Nucleus accumbens (tissue), 56 donors: ENCODE measurements at regions not wholly inside any gene's neighbourhood (a gene's known extent, or its start where the extent isn't known, plus 50 kb on each side); places are given as distances from the start of the nearest gene placed in this dataset.
"Not testable (repeated sequence)": the region's sequence is repeated elsewhere in the genome, so short reads cannot be mapped to it uniquely, and the experiment has no call there.

Experiments used
- DNase-seq, 56 donors: peaks; one replicate each; lab custom pipeline; 2025; lab: John Stamatoyannopoulos, UW

DNA sequence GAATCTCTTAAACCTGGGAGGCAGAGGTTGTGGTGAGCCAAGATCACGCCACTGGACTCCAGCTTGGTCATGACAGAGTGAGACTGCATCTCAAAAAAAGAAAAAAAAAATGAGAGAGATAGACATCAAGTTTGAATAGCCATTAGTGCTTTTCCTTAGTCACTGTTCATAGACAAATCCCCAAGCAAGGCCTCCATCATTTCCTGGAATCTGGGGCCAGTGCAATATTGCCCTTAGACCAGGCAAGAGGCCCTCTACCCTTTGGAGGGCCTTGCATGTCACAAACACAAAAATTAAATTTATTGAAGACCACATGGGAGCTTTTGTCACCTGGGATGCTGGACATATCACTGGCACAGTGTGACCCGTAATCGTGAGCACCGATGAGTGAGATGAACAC is 141.5 kb downstream of the B3GNT2 start:
- no peak for DNase-seq

DNA sequence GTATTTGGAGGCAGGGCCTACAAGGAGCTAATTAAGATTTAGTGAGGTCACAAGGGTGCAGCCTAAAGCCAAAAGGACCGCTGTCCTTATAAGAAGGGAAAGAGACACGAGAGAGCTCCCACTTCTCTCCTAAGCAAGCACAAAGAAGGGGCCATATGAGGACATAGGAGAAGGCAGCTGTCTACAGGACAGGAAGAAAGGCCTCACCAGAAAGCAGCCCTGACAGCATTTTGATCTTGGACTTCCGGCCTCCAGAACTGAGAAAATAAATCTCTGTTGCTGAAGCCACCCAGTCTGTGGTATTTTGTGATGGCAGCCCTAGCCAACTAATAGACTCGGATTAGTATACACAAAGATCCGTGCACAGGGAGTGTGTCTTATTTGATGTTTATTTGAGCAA is 139.7 kb downstream of the B3GNT2 start:
- no peak for DNase-seq

DNA sequence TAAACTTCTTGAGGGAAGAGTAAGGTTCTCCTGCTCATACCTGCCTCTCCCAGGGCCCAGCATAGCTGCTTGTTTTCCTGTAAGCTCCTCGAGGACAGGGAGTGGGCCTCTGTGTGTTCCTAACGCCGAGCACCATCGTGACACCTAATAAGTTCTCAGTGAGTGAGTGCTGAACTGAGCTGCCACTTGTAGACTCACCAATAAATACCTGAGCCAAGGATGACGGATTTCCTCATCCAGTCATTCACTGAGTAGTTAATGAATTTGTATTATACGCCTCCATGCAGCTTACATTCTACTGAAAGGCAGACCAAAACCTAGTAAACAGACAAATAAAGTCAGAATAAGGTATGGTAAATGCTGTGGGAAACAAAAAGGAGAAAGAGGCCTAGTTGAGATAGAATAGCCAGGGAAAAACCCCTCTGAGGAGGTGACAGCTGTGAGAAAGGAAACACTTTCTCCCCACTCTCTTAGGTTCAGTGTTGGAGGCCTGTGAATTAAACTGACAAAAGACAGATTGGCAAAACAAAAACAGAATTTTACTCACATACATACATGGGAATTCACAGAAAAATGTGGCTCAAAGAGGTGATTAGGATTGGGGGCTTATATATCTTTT is 138.6 kb downstream of the B3GNT2 start:
- DNase-seq: no peak

DNA sequence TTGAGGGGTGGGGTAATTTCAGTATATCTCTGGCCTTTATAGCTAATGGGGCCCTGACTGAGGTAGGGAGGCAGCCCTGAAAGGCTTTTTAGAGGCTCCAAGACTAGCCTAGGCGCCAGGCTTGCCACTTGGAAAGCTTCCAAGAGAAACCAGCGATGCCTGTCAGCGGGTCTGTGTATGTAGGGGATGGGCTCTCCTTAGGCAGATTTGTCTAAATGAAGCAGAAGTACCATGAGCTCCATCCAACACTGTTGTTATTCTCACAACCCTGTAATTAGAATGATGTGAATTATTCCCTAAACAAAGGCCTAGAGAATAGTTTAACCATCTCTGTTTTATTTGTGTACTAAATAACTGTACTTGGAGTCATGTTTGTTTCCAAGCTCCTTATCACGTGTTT is 138.1 kb downstream of the B3GNT2 start:
- DNase-seq: no peak

DNA sequence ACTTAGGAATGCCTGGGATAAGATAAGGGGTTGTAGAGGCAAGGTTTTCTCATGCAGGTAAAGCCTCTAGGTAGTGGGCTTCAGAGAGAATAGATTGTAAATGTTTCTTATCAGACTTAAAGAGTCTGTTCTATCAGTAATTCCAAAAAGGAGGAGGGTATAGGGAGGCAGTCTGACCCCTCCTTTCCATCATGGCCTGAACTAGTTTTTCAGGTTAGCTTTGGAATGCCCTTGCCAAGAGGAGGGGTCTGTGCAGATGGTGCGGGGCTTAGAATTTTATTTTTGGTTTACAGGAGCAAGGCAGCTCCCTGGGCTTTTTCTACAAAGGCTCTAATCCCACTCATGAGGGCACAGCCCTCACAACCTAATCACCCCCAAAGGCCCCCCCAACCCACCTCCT is 135.0 kb downstream of the B3GNT2 start:
- DNase-seq: no peak

DNA sequence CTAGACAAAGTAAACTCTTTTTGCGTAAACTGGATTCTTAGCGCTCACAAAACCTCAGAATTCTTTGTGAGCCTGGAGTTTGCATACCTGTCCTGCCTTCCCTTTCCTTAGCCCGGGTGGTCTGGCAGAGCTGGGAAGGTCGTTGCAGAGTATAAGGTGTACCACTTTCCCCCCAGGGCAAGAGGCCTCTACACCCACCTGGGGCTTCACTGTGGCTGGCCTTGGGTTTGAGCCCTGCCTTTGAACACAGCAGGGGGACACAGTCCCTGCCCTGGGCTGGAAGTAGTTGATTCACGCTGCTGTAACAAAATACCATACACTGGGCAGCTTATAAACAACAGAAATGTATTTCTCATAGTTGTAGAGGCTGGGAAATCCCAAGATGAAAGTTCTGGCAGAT is 133.9 kb downstream of the B3GNT2 start:
- DNase-seq: no peak

DNA sequence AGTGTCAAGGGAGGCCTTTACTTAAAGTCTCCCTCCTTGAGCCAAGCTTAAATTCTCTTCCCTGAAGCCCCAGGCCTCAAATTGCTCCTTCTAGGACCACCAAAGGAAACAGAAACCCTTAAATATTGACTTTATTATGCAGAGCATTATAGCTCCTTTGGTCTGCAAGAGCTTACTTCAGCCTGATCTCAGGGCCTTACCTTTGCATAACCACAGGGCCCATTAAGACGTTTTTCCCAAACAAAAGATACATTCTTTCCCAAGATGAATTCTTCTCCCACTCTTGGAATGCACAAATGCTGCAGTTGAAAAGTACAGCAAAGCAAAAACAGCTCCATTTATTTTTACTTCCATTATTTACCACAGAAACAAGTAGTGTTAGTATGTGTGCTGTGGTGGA is 130.8 kb downstream of the B3GNT2 start:
- DNase-seq: no peak

DNA sequence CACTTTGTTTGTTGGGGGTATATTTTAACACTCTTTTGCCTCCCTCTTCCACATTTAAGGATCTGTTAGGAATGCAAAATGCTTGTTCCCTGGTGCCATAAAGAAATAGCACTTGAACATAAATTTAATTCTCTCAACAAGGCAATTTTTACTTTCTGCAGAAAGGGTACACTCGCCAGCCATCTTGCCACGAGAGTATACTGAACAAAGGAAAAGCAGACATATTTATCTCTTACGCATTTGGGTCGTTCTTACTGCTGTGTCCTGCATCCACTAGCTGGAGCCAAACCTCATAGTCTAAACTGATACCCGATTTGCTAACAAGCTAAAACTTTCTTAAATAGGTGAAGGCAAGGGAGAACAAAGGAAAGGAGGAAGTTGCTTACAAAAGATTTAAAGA is 129.5 kb downstream of the B3GNT2 start:
- no peak for DNase-seq

DNA sequence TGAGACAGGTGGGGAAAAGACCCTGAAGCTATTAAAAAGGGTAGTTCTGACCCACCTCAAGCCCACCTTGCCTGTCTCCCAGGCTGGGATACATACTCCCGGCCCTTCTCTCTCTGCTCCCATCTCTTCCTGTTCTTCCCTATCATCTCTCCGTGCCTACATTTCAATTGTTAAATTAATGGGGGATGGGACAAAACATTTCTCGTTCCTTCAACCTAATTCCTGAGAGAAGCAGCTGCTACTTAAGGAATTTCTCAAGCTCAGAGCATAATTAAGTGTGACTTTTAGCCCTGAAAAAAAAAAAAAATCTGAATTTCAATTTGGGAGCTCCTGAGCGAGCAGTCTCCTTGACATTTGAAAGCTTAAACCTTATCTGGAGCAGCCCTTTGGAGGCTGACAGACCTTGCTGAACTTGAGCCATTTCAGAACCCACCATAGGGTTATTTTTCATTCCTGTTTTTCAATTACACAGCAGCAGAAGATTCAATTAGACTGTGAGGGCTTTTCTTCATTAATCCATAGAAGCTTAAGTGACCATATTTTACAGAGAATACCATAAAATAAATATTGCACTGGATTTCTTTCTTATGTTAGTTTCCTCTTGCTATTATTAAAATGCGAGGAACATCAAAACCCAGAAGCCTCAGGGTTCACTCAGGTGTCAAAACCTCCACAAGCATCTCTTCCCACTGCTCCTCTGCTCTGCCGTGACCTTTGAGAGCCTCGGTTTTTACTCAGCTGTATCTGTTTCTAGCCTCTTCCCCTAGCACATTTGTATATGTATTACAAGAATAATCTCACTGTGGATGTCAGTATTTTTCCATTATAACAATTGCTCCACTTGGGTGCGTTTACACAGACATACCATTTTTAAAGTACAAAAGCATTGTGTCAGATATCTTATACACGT is 125.7 kb downstream of the B3GNT2 start:
- DNase-seq: no peak

DNA sequence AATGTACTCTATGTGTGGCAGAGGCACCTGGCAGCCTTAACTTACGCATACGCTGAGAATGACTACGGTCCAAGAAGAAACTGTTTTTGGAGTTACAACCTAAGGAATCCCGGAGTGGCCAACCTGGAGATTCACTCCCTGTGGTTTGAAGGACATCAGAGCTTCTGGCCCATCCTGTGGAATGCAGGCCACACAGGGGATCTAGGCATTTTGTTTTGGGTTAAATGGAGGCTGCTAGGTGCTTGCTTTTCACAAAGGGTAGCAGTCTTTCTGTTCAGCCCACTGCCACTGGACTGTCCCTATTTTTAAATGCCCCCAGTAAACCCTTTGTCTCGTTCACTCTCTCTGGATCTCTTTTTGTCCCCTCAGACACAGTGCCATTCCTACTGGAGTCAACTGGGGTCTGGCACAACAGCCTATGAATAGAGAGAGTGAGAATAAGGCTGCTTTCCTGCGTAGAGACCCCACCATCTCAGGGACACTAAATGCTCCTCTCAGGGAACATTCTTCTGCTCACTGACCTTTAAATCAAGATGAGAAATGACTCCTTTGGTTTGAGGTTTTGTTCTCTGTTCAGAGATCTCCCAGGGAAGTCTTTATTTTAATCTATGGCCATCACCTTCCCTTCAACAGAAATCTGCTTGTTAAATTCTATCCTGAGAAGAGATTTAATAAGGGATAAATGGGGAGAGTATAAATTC is 124.9 kb downstream of the B3GNT2 start:
- DNase-seq: no peak

DNA sequence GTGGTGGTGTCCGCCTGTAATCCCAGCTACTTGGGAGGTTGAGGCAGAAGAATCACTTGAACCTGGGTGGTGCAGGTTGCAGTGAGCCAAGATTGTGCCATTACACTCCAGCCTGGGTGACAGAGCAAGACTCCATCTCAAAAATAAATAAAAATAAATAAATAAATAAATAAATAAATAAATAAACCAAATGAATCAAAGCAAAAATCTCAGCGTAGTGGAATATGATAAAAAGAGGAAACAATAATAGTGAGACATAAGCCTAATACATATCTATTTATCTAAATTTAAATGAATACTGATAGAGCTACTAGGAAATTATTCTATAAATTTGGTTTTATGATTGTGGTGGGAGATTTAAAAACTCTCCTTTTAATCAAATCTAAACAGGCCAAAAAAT is 124.2 kb downstream of the B3GNT2 start:
- DNase-seq: not testable (repeated sequence)

DNA sequence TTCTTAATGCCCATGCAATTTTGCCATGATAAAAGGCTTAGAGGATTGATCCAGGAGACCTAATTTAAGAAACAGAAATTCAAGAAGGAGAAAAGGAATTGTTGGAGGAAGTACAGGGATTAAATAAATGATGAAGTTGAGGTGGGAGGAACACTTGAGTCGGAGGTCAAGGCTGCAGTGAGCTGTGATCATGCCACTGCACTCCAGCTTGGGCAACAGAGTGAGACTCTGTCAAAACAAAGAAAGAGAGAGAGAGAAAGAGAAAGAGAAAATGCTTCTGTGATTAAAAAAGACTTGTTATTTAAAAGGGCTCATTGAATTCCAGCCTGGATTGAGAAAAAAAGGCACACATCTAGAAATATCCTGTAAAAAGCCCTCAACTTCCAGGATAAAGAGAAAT is 123.2 kb downstream of the B3GNT2 start:
- DNase-seq: no peak

DNA sequence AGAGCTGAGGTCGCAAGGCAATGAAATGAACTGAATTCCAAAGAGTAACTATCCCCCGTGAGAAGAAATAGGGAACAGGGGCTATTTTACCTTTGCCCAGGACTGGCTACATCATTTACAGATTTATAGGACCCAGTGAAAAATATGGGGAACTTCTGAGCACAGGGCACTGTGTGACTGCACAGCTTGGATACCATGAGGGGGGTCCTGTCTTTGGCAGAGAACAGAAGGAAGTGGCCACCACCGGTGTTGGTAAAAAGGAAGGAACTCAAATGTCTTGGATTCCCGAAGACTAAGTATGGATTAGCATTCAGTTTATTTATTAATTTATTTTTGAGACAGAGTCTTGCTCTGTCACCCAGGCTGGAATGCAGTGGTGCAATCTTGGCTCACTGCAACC is 119.6 kb downstream of the B3GNT2 start:
- no peak for DNase-seq

DNA sequence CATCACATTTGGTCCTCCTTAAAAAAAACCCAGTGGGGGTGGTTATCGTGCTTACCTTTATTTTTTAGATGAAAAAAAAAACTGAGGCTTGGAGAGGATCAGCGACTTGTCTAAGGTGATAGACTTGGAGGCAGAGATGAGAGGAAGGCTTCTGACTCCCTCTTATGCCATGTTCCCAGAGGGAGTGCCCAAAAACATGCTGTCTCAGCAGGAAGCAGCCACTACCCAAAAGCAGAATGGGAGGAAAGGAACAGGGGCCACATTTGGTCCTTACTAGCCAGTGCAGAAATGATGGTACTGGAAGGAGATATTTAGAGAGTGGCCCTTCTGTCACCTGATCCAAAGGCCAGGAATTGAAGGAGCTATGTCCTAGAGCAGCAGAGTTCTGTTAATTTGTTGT is 118.4 kb downstream of the B3GNT2 start:
- DNase-seq: no peak

DNA sequence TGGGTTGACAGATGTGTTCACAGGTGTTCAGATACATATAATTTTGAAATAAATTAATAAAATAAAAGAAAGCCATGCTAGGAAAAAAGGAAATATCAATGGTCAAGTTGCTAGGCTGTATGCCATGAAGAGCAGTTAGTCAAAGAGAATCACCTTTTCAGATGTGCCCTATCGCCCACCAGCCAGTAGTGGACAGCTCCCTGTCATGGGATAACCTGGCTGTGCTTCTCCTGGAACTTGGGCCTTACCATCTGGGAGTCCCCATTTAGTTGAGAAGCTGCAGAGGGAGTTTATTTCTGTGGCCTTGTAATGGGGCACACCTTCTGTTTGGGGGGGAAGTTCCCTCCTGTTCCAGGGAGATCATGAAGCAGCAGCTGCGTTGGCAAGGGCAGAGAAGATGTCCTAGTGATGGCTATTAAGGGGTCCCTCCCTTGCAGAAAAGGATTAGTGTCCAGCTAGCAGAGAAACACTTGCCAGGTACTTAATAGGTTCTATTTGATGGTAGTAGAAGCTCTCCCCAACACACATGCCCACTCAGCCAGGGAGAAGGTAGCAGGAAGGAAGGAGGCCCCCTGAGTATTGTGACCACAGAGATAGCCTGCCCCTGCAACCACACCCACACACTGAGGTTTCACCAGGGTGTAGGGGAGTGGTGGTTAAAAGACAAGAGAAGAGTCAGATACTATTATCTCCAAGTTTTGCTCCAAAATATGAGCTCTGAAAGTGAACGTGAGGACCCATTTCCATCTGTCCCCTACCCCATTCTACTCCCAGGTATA is 117.7 kb downstream of the B3GNT2 start:
- DNase-seq: no peak

DNA sequence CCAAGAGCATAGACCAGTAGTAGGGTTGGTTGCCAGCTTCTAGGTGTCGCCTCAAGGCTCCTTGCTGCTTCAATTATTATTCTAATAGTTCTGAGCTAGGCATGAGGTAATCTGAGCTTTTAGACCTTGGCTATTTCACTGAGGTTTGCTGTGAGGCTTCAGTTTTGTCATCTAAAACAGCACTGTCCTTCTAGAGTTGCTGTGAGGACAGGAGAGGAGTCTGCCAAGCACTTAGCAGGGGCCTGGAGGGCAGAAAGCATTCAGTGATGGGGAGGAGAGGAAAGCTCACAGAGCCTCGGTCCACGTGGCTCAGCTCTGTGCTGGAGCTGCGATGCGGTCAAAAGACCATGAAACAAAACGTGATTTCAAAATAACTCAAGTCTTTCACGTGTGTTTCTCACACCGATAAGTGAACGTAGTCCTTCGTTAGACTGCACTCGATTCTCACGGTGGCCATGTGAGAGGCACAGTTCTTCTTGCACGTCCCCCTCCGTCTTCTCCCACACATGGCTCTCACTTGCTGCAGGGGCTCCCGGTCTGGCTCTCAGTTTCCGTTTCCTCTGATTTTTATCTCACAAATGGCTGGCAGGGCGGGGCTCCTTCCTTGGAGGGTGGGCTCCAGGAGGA is 113.7 kb downstream of the B3GNT2 start:
- DNase-seq: no peak

DNA sequence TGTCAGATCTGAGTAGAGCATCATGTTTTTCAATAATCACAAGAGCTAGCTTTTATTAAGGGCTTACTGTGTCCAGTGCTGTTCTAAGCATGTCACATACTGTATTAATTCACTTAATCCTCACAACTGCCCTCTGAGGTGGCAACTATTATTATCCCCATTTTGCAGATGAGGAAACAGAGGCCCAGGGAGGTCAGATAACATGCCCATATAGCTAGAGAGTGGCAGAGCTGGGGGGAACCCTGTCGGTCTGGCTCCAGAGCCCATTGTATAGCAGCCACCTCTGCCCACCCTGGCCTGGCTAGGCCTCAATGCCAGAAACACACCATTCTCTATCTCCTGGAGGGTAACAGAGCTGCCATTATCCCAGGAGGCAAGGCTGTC is 113.2 kb downstream of the B3GNT2 start:
- no peak for DNase-seq

DNA sequence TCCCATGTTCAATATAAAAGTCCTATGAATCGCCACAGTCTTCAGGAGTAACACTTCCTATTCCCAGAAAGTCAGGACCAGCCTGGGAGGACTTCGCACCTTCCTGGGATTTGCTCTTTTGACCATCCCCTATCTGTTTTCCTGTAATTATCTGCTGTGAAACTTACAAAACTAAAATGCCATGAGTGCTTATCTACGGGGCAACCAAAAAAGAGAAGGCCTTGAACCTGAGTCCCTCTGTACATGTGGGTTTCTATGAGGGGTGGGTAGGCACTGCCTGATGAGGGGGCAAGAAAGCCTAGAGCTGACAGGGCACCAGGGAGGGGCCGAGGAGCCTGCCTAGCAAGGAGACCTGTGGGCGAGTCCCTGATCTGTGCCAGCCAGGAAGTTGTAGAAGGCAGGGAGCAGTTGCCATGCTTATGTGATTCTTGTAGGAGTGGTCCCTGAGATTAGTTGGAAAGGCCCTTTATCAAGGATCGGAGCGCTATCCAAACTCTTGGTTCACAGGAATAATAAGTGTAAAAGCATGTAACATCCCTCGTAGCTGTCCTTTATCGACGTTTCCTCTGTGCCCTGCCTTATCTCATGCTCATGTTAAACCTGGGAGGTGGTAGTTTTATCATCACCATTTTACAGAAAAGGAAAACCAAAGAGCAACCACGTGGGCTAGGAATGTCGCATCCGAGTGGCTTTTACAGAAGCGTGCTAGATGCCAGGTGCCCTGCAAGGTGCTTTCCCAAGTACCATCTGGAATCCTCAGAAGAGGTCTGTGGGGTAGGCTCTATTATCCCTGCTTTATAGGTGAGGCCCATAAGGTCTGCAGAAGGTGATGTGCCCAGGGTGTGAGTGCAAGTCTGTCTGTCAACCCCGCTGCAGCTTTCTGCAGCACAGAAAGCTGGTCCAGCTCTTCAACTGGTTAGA is 111.8 kb downstream of the B3GNT2 start:
- no peak for DNase-seq

DNA sequence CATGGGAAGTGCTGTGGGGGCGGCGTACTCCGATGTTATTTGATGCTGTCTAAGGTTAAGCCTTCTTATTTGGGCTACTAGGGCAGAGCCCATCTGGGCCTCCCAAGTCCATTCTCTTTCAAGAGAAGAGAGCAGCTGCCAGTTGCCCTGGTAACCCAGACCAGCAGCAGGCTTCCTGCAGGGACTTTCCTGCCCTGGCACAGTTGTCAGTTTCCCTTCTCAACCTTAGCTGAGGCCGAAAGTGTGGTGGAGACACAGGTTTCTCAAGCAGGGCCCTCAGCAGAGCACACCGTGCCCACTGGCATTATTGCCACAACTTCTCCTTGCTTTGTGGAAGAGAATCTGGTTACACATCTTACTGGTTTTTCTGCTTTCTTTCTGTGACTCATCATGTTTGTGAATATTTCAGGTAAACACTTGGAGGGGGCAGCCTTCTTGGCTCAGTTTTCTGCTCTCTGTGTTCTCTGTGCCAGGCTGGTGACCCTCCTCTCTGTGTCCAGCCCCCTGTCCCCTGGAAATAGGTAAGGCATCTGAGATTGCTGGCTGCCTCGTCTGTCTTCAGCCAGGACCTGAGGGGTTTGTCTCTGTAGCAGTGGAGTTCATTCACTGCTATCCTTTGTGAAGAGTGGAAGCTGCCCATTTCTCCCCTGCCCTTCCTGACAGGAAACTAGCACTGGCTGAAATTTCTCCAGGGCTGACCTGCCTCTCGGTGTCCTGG is 111.0 kb downstream of the B3GNT2 start:
- DNase-seq: peak in 2 of 56 donors; percentile 8 to 19
